Neutrophil (primary cell): ENCODE measurements at regions not wholly inside any gene's neighbourhood (a gene's known extent, or its start where the extent isn't known, plus 50 kb on each side); places are given as distances from the start of the nearest gene placed in this dataset.

ENCODE experiments used
- H3K27ac ChIP-seq: fragments of 200-600 bp; sonication (generic); 2 replicates; pipeline ENCODE4 v1.5.1; 2016; ENCODE audit warnings: mild to moderate bottlenecking, moderate library complexity
- H3K27me3 ChIP-seq: fragments of 200-600 bp; sonication (generic); 2 replicates; pipeline ENCODE4 v1.6.0; 2016; ENCODE audit warnings: mild to moderate bottlenecking
- H3K36me3 ChIP-seq: fragments of 200-600 bp; sonication (generic); 2 replicates; pipeline ENCODE4 v1.5.1; 2017
- H3K4me1 ChIP-seq, 2 experiments: fragments of 200-600 bp in 1 of 2; sonication (generic) in 1 of 2; 1 replicate in 1 of 2; 2 replicates in 1 of 2; pipeline versions ENCODE4 v1.5.1 to v1.6.1; 2013 to 2016; ENCODE audit warnings: low read depth in 1 of 2, low read length in 1 of 2, mild to moderate bottlenecking in 1 of 2, moderate library complexity in 1 of 2; ENCODE audit not compliant: control insufficient read depth in 1 of 2, insufficient read depth in 1 of 2
- H3K4me3 ChIP-seq, 2 experiments: fragments of 200-600 bp in 1 of 2; sonication (generic) in 1 of 2; 1 replicate in 1 of 2; 2 replicates in 1 of 2; pipeline ENCODE4 v1.5.1; 2013 to 2016; ENCODE audit warnings: low read depth in 1 of 2, low read length in 1 of 2, mild to moderate bottlenecking in 1 of 2, moderate library complexity in 1 of 2
- H3K9me3 ChIP-seq: fragments of 200-600 bp; sonication (generic); 2 replicates; pipeline ENCODE4 v1.5.1; 2016
- TF ChIP-seq, protein P1 (sequence below): fragments of 200-600 bp; sonication (generic); IDR thresholded peaks from 2 replicates; pipeline ENCODE4 v1.5.1; 2016; ENCODE audit warnings: antibody characterized with exemption

DNA sequence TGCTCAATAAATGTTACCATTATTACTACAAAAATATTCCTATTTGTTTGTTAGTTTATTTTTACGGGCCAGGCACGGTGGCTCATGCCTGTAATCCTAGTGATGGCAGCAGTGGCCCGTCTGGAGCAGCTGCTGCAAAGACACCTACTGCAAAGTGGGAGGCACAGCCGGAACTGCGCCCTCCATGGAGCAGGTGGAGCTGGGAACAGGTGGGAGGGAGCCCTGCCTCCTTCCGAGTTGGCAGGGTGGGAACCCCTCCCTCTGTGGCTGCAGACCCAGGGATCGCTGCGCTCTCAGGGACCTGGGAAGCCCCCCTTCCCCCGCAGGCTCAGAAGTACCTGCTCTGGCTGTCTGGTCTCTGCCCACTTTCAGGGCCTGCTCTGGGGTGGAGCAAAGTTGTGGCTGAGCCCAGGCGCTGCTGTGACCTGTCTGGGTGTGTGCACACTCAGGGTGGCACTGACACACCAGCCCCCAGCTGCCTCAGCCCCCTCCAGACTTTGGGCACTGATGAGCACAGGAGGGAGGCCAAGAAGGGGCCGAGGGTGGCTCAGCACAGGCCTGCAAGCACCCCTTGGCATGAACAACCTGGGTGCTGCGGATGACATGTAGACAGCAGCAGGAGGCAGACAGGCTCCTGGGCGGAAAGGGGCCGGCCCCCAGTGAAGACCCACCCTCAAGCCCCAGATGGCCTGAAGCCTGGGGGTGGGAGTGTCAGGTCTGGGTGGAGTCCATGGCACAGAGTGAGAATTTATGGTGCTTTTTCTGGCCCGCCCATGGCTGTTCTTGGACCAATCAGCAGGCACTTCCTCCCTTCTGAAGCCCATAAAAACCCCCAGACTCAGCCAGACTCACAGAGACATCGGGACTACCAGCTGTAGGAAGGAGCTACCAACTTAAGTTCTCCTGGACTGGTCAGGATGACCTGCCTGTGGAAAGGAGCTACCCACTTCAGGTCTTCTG, 103.7 kb upstream of the CLMP start:
- TF ChIP-seq, protein P1, sequence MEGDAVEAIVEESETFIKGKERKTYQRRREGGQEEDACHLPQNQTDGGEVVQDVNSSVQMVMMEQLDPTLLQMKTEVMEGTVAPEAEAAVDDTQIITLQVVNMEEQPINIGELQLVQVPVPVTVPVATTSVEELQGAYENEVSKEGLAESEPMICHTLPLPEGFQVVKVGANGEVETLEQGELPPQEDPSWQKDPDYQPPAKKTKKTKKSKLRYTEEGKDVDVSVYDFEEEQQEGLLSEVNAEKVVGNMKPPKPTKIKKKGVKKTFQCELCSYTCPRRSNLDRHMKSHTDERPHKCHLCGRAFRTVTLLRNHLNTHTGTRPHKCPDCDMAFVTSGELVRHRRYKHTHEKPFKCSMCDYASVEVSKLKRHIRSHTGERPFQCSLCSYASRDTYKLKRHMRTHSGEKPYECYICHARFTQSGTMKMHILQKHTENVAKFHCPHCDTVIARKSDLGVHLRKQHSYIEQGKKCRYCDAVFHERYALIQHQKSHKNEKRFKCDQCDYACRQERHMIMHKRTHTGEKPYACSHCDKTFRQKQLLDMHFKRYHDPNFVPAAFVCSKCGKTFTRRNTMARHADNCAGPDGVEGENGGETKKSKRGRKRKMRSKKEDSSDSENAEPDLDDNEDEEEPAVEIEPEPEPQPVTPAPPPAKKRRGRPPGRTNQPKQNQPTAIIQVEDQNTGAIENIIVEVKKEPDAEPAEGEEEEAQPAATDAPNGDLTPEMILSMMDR = no peak
- Histone ChIP-seq H3K36me3 (no peaks in the 10 kb centered on the region), H3K4me3 (no peak overlapping the region), H3K27ac (no peak overlapping the region), H3K9me3 (no peaks in the 10 kb centered on the region), H3K27me3 (peaks cover 27% of the 10 kb centered on the region), H3K4me1 (peaks cover 34 to 36% of the 10 kb centered on the region in 2 experiments)

DNA sequence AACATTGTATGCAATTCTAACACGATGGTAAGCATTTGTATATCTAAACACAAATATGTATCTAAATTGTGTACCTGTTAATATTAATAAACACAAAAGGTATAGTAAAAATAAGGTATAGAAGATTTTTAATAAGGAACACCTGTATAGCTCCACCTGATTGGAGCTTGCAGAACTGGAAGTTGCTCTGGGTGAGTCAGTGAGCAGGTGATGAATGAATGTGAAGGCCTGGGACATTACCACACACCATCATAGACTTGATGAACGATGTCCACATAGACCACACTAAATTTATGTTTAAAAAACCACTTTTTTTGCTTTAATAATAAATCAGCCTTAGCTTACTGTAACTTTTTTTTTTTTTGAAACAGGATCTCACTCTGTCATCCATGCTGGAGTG, 97.6 kb upstream of the CLMP start:
- H3K4me3 ChIP-seq = no peak overlapping the region
- TF ChIP-seq, protein P1 = no peak
- H3K36me3 ChIP-seq = no peaks in the 10 kb centered on the region
- H3K9me3 ChIP-seq = no peaks in the 10 kb centered on the region
- H3K27ac ChIP-seq = no peak overlapping the region
- H3K4me1 ChIP-seq = no peaks in the 10 kb centered on the region
- H3K27me3 ChIP-seq = peaks cover 10% of the 10 kb centered on the region

GRCh38 chr11:123291201-123291869, 96.3 kb upstream of the CLMP start:
- Histone ChIP-seq H3K36me3 (no peaks in the 10 kb centered on the region), H3K4me1 (no peaks in the 10 kb centered on the region), H3K4me3 (no peak overlapping the region), H3K27me3 (peaks cover 5% of the 10 kb centered on the region), H3K9me3 (no peaks in the 10 kb centered on the region), H3K27ac (no peak overlapping the region)
- TF ChIP-seq, protein P1 = no peak

GRCh38 chr11:123286761-123287160, 91.7 kb upstream of the CLMP start:
- TF ChIP-seq, protein P1 = no peak
- no peaks in the 10 kb centered on the region for H3K4me1 ChIP-seq
- no peak overlapping the region for H3K4me3 ChIP-seq
- H3K36me3 ChIP-seq = no peaks in the 10 kb centered on the region
- H3K27me3 ChIP-seq = peaks cover 12% of the 10 kb centered on the region
- no peak overlapping the region for H3K27ac ChIP-seq
- H3K9me3 ChIP-seq = no peaks in the 10 kb centered on the region

- H3K27me3 ChIP-seq = peaks cover 12% of the 10 kb centered on the region
- H3K9me3 ChIP-seq = no peaks in the 10 kb centered on the region
- H3K36me3 ChIP-seq = no peaks in the 10 kb centered on the region
- H3K4me1 ChIP-seq = no peaks in the 10 kb centered on the region
- no peak overlapping the region for H3K27ac ChIP-seq
- TF ChIP-seq, protein P1 = no peak
- no peak overlapping the region for H3K4me3 ChIP-seq
Observed at GRCh38 chr11:123286255-123286654, 91.2 kb upstream of the CLMP start.
